GM19455 (cell line): ENCODE measurements at regions not wholly inside any gene's neighbourhood (a gene's known extent, or its start where the extent isn't known, plus 50 kb on each side); places are given as distances from the start of the nearest gene placed in this dataset.
"Not testable (repeated sequence)": the region's sequence is repeated elsewhere in the genome, so short reads cannot be mapped to it uniquely, and the experiment has no call there.

Source experiments
- ATAC-seq: cut with Tn5 transposase; IDR thresholded peaks from one replicate; pipeline ENCODE4 v1.9.1; 2021; ENCODE audit not compliant: unreplicated experiment

- ATAC-seq = no peak
Measured at GRCh38 chr2:48210189-48210588, 104.3 kb upstream of the FOXN2 start.

DNA sequence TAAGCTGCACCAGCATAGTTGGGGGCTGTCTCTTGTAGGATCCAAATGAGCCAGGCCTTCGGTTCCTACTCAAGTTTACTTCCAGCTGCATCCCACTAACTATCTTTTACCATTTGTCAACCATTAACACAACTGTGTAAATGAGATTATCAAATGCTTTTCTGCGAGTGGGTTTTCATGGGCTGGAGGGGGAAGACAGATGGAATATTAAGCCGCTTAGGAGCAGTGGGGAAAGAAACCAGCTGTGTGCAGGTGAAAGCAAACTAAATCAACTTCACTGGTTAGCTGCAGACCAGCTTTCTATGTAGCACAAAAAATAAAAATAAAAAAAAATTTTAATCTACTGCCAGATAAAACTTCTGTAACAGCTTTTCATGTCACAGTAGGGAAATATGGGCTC lies 100.8 kb upstream of the FOXN2 start:
- no peak for ATAC-seq

GRCh38 chr2:48218169-48218568 lies 96.3 kb upstream of the FOXN2 start:
- ATAC-seq = no peak

DNA sequence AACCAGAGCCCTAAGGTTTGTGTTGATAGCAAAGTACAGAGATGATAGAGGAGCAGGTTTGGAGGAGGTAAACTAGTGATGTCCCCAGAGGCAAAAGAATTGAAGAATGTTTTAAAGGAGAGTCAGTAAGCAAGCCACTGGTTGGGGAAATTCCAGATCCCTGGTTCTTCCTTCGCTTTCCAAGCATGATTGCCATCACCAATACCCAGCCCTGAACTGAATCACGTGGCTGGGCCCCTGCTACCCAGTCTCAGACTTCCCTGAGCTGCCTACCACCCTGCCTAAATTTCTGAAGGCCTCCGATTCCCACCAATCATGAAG lies 95.3 kb upstream of the FOXN2 start:
- no peak for ATAC-seq

- no peak for ATAC-seq
Measured at GRCh38 chr2:48219555-48220436, 94.7 kb upstream of the FOXN2 start.

- ATAC-seq = no peak
Measured at GRCh38 chr2:48220501-48220900, 94.0 kb upstream of the FOXN2 start.

GRCh38 chr2:48221846-48222516 lies 92.5 kb upstream of the FOXN2 start:
- ATAC-seq = no peak

- ATAC-seq = no peak
Measured at GRCh38 chr2:48227617-48228344, 86.7 kb upstream of the FOXN2 start.

- no peak for ATAC-seq
Measured at GRCh38 chr2:48228345-48228684, 86.2 kb upstream of the FOXN2 start.

GRCh38 chr2:48229063-48229462 lies 85.4 kb upstream of the FOXN2 start:
- no peak for ATAC-seq

- no peak for ATAC-seq
Measured at GRCh38 chr2:48230834-48231233, 83.6 kb upstream of the FOXN2 start.

- ATAC-seq = no peak
Measured at GRCh38 chr2:48232351-48232750, 82.1 kb upstream of the FOXN2 start.

GRCh38 chr2:48233005-48233404 lies 81.5 kb upstream of the FOXN2 start:
- ATAC-seq = no peak

- ATAC-seq = not testable (repeated sequence)
Measured at GRCh38 chr2:48233824-48234223, 80.7 kb upstream of the FOXN2 start.

DNA sequence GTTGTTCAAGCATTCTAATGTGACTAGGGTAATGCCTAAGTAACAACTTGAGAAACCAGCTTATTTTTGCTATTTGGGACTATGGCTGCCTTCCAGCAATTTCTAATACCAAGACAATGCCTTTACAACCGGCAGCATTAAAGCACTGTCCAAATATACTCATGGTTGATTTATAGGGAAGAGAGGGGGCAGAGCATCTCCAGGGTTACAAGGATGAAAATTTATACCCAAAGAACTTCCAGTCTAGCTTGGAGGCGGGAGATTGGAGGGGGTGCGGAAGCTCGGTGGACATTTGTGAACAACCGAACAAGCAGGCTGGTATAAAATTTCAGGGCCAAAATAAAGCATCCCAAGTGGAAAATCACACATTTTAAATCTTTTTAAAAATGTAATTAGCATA lies 79.4 kb upstream of the FOXN2 start:
- ATAC-seq = no peak

DNA sequence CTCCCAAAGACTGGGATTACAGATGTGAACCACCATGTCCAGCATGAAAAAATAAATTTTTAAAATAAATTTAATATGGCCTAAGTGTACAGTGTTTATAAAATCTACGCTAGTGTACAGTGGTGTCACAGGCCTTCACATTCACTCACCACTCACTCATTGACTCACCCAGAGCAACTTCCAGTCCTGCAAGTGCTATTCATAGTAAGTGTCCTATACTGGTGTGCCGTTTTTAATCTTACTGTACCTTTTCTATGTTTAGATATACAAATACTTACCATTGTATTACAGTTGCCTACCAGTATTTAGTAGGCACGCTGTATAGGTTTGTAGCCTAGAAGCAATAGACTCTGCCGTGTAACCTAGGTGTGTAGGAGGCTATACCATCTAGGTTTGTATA lies 76.1 kb upstream of the FOXN2 start:
- no peak for ATAC-seq

- ATAC-seq = no peak
Measured at GRCh38 chr2:48240912-48241311, 73.6 kb upstream of the FOXN2 start.

GRCh38 chr2:48247206-48247605 lies 67.3 kb upstream of the FOXN2 start:
- ATAC-seq = no peak

- no peak for ATAC-seq
Measured at GRCh38 chr2:48248251-48248933, 66.1 kb upstream of the FOXN2 start.

DNA sequence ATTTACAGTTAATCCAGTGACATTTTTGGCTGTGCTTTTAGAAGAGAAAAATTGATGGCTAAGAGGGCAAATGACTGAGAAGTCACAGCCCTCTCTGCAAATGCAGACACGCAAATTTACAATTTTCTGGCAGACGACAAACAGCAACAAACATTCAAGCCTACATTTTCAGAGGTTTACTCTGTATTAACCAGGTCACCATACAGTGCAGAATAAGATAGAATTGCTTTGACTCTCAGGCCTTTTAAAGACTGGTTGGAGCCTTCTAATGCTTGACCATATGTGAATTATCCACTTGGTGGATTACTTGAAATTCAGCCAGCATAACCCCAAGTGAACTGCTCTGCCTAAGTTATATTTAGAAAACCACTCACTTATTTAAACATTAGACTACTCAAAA lies 65.5 kb upstream of the FOXN2 start:
- ATAC-seq = no peak

DNA sequence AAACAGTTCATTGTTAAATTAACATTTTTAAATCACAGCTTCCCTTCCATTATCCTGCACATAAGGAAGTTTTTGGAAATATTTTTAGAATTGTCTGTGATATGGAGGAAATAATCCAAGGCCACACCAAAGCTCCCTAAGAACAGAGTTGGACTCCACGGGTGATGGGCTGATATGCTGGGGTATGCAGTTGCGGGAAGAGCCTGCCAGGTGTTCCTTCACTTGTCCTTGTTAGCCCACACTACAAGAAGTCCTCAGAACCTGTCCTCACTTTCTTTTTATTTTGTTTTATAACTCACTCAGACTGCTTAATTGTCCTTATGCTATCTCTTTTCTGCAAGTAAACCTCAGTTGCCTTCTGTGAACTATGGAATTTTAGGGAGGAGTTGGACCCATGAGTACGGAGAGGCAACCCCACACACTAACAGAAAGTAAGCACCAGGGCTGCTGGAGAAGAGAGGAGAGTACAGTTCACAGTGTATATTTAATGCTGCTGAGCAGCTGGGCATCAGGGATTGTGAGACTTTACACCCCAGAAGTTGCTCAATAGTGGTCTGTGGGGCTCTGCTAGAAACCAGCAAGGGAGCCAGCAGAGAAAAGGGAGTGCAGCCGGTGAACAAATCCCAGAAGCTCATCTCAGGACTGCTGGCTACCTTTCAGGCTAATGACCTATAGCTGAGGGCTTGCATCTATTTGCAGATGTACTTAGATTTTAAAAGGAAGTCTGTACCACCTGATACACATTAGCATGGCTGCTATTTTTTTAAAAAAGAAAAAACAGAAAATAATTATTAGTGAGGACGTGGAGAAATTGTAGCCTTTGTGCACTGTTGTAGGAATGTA lies 64.6 kb upstream of the FOXN2 start:
- no peak for ATAC-seq
